Left kidney (tissue), 1 donor: ENCODE measurements at regions not wholly inside any gene's neighbourhood (a gene's known extent, or its start where the extent isn't known, plus 50 kb on each side); places are given as distances from the start of the nearest gene placed in this dataset.

Source experiments
- DNase-seq: peaks from one replicate; pipeline ENCODE4 v3.0.0-alpha.2; 2013

DNA sequence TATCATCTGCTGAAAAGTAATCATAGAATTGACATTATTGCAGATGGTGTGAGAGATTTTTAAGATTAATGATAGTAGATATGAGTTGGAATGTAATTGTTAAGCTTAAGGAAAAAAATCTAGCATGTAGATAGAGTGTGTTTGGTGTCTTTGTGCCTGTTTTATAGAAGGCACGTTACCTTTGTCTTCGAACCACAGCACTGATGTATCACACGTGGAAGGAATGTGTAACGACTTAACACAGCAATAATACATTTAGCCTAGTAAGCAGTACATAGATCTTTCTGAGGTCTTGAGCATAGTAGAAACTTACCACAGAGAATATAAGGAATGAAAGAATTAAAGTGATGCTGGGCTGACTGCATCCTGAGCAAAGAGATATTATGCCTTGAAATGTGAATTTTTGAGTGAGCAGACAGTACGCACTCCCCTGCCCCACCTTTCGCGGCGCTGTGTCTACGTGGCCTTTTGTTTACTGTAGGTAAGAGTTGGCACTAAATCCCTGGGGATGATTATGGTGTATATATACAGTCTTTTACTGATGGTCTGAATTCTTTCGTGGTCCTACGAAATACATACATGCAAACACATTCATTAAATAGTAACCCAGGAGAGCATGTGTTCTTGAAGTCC lies 217.6 kb upstream of the TOPAZ1 start:
- no peak for DNase-seq

DNA sequence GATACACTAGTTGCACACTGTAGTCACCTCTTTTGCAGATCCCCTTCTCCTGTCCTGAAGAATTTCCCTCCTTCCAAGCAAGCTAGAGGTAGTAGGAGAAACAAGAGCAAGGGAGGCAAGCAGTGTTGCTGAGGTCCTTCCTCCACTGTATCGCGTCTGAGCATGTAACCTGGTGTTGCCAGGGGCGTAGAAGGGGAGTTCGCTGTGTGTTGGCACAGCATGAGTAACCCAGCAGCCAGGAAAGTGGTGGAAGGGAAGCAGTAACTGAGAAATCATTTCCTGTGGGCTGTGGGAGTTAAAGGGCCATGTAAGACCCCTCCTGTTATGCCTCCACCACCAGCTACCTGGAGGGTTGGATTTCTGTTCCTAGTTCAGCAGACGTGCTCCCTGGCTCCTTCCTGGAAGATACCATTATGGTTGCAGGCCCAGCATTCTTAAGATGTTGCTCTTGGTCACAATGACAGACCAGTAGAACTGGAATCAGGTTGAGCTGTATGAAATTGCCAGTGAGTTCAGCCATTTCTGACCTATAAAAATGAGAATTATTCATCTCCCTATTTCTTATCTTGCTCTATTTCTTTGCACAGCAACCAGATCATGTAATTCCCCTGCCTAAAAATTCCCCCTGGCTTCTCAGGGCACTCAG lies 215.3 kb upstream of the TOPAZ1 start:
- DNase-seq, result no peak

DNA sequence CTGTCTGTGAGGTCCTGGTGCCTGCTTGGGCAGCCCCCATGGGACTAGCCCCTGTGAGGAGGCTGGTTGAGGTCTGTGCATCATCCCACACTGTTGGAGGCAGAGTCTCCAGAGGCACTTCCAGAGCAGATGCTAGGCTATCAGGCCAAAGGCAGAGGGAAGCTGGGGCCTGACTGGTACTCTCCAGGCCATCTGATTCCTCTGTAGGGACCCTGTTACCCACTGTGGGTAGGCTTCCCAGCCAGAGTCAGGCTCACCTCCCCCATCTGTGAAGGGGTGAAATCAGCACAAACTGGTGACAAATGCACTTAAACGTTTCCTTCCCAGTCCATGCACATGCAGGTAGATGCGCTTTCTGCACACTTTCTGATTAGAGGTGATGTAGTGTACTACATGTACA lies 212.6 kb upstream of the TOPAZ1 start:
- no peak for DNase-seq

DNA sequence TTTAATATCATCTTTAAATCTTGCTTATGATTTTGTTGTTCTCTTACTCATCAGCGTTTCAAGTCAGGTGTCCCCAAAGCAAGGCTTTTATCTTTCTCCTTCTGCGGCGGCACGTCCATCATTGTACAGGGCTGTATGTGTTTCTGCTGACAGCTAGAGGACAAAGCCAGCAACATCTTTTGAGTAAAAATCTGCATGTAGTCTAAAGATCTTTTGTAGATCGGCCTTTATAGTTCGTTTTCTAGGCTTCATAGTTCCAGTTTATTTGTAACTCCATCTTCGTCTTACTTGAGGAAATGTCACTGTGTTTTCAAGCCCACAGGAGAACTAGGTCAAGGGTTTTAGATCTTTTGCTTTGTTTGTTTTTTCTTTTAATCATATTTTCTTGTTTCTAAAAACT lies 211.4 kb upstream of the TOPAZ1 start:
- DNase-seq, result no peak

DNA sequence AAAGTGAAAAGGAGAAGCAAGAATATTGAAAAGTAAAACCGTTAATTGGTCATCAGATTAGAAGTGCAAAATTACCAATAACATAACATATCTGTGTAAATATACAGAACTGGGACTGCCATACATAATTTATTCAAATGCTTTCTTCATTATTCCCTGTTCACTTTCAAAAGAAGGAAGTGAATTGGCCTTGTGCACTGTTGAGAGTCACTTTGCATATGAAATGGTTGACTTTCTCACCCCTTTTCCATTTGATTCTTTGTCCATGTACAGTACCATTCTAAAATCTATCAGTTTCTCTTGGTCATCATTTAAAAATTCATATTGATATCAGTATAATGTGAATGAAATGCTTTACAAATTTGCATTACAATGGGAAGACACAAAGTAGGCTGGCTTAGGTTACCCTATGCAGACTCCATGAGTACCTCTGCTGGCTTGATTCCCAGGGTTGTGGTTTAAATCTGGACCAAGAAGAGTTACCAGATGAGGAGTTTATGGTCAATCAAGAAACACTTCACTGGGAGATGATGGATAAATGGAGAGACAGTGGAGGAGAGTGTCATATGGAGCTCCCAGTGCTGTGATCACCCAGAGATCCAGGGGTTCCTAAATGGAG lies 210.9 kb upstream of the TOPAZ1 start:
- no peak for DNase-seq

DNA sequence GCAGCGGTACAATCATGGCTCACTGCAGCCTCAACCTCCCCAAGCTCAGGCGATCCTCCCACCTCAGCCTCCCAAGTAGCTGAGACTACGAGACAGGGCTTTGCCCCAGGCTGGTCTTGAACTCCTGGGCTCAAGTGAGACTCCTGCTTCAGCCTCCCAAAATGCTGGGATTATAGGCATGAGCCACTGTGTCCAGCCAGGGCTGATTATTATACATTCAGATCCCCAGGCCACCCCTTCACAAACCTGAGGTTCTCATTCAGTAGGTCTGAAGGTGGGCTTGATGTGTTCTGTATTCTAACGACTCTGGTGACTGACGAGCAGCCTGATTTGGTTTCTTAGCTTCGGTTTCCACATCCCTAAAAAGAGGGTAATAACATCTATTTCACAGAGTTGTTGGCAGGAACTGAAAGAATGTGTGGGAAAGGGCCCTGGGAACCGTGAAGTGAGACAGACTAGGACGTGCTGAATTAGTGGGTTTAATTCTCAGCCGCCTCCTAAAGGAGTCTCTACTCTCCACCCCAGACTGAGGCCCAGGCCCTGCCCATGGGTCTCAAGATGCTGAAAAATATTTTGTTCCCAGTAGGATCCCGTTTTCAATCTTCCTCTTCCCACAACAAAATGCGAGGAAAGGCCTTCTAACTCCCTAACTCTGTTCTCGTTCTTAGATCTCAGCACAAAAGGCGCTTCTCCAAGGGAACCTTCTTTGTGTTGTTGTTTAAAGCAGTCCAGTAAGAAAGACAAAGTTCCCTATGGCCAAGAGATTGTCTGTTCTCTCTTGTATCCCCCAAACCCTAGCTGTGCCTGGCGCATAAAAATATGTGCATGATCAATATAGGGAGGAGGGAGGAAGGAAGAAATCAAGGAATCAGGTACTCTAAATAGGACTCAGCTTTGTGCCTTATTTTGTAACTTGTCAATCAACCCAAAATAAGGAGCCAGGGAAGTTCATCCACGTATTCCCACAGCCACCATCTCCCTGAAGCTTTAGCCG lies 210.0 kb upstream of the TOPAZ1 start:
- DNase-seq, result no peak

DNA sequence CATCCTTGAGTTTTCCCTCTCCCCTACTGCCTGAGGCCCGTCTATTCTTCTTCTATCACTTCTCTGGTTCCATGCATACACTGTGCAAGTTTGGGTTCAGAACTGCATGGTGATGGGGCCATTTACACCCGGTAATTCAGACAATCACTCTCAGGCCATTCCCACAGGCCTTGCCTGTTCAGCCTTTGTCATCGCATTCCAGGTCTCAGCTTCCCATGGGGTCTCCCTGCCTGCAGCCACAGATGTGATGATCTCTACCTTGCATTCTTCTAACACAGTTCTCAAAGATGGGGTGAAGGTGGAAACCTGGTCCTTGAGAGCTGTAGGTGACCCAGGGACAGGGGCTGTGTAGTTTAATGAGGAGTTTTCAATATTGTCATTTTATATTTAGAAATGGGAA lies 209.2 kb upstream of the TOPAZ1 start:
- no peak for DNase-seq

DNA sequence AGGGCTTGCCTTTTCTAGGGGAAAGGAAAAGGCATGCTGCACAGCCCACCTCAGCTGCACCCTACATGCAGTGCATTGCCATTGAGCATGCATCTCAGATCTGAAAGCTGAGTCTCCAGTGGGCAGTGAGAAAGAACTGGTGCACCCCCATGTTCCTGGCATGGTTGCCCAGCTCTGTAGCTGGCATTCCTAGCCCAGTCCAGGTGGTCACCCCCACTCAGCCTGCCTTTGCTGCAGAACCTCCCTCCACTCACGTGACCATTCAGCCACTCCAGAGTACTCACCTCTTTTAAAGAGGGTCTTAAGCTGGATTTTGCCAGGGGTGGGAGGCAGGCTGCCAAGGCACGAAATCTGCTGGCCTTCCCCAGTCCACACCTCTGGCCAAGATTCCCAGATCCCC lies 208.6 kb upstream of the TOPAZ1 start:
- no peak for DNase-seq

DNA sequence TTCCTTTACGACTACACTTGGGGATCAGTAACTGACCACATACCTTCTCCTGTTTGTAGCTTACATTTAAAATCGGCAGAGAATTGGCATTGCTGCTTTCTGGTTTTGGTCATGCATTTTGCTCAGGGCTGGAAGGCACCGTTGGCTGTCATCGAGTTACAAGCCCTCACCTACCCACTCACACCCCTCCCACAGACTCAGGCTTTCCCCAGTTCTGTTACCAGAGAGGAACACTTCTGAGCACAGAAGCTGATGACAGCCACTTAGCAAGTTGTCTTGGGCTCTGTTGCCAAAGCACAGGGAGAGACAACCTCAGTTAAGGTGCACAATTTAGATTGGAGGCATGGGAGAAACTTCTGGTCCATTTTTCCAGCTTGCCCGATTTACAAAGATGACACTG lies 204.8 kb upstream of the TOPAZ1 start:
- DNase-seq, result no peak

DNA sequence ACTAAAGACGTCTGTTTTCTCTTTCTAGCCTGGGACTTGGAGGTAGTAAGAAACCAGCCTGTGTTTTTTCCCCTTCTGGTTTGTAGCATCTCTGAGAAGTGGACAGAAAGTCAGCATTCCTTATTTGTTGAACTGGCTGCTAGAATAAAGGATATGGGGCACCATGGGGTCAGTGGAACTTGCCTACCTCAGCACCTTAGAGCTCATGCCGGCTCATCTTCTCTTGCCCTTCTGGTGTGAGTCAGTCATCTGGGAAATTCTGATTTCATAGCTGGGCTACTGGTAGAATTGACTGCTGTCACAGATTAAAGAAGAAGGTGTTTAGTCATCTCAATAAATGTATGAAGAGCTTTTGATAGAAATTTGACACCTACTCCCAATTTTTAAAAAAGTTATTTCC lies 202.7 kb upstream of the TOPAZ1 start:
- DNase-seq, result no peak

DNA sequence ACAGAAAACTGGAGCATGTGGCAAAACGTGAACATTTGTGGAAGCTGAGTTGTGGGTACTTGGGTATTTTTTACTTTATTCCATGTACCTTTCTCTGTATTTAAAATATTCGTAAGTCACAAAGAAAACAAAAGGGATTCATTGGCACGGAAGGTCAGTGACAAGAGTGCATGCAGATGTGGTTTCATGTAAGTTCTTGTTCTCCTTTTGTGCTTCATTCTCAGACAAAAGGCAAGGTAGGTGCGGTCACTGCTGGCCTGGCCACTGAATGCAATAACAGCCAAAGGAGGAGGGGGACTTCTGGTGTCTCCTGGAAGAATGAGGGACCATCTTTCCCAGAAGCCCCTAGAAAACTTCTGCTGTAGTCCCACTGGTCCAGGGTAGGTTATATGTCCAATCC lies 200.0 kb upstream of the TOPAZ1 start:
- DNase-seq, result no peak

DNA sequence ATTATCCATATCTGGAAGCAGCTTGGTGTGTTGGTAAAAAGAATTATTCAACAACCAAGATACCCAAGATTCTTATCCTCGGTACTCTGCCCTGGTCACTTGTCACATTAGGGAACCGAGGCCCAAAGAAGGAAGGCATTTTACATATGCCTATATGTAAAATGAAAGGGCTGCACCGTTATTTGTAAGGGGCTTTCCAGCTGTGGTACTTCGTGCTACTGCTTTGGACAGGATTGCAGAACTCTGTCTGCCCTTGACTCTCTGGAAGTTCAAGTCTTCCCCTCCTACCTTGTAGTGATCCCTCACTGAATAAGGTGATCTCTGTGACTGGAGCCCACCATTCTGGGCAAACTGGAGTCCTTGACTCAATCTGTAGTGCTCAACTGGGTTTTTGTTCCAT lies 198.9 kb upstream of the TOPAZ1 start:
- no peak for DNase-seq

DNA sequence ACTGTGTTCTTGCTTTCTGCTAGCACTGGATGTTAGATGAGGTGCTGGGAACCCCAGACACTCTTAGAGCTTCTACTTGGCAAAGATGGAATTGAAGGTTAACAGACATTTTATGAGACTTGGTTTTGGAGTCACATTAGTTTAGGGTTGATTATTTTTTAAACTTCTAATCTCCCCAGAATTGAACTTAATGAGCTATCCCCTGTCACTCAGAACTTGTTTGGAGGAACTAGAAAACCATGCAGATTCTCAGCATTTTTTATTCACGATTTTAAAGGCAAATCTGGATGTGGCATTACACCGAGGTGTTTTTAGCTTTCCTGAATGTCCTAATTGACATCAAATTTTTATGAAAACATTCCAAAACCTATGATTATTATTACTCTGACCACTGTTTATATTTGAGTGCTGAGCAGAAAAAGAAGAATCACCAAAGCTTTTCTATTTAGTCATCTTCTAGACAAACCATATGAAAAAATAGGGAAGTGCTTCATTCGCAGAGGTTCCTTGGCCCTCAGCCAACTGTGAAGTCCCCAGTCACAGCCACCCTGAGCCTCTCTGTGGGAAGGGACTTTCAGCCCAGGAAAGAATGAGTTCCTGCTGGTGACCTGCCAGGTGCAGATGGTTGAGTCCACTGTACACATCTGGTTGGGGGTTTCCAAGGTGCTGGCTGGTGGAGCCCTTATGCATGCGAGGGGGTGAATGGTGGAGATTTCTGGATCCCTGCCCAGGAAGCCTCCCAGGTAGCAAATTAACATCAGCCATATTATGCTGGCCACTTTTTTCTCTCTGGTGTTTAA lies 196.0 kb upstream of the TOPAZ1 start:
- no peak for DNase-seq

DNA sequence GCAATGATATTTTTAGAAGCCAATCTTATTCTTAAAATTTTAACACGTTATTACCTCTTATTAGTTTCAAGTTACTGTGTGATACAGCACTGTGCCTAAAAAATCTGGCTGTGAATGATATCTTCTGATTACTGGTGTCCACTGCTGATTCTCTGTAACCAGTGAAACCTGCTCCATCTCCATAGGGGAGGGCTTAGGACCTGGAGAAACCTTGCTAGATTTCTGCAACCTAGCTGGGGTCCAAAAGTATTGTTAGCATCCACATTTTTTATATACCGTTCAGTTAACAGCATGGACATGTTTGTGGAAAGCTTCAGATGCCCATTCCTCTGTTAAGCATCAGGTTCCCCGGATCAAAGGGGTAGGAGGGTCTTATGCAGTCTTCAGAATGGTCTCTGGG lies 193.9 kb upstream of the TOPAZ1 start:
- DNase-seq, result no peak

DNA sequence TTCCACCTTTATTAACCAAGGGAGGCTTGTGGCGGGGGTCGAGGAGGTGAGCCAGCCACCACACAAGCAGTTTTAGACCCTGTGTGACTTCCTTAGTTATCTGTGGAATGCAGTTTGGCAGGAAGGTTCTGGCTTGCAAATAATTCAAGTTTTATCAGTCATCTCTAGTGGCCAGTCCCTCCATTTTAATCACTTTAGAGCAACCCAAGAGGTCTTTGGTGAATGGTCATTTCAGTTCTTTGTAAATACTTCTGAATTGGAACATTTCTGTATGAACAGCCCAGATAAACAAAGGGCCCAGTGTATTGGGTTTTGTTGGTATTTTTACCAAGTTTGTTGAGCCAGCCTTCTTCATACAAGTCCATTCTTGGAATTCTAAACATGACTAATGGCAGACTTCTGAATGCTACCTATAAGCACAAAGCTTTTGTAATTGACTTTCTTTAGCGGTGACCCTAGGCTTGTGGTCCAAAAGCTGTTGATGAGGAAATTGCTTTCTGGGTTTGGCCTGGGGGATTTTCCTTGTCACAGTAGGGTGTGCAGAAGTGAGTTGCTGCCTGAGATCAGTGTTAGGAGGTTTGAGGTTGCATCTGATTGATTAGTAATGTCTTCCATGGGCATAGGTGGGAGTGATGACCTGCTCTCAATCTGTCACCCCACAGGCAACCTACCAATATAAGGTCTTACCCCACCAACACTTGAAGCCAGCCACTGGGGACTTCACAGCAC lies 193.3 kb upstream of the TOPAZ1 start:
- DNase-seq, result no peak

DNA sequence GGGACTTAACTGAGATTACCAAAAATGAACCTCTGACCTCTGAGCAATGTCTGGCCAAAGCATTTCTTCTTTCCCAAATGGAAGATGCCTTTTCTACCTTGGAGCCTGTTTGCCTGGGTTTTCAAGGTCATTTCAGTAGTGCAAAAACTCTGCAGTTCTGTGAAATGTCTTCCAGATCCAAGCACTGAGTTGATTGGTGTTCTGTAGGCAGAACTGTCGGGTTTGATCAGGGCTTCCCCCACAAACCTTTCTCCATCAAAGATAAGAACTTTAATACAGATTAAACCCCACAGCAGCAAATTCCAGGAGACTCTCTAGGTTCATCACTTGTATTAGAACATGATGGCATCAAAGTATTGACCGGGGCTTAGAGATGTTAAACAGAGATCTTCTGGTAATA lies 192.7 kb upstream of the TOPAZ1 start:
- DNase-seq, result no peak

DNA sequence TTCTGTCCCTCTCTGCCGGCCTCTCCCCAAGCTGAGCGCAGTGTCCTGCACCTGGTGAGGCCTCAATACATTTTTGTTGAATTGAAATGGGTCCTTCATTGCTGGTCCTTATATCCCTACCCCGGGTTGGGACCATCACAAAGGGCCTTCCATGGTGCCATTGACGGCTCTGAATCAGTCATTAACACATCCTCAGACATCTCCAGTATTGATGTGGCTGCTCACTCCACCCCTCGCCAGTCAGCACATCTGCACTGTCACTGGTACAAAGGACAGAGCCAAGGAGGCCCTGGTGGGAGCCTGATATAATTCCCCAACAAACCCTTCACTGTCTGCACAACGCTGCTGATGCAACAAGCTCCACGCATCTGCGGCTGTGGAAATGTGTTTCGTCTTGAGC lies 191.6 kb upstream of the TOPAZ1 start:
- DNase-seq, result no peak

DNA sequence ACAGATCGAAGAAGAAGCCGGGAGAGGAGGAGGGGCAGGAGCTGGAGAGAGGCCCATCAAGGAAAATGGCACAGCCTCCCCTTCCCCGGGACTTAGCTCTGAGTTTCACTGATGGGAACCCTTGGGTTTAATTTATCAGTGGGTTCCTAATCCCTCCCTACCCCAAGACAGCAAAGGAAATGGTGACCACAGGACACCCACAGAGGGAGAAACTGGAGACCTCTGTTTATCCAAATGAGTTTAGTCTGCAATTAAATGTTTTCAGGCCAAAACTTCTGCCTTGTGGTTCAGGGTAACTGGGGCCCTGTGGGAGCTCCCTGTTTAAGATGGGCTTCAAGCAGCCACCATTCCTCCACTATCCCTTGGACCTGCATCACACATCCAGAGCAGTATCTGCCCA lies 190.8 kb upstream of the TOPAZ1 start:
- DNase-seq, result no peak

DNA sequence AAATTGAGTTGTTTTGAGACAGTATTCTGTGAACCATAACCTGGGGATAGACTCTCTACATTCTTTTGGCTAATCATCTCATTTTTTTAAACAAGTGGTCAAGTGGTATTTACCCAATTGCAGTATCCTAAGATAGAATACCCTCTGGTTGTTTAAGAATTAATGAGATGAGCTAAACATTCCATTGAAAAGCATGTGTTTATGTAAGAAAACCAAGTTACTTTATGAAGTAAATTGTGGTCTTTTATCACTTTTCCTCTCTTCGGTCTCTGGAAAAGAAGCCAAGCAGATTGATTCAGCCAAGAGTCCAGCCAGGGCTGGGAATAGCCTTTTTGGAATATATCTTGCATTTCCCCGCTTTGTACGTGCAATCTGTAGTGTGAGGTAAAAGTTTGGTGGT lies 185.7 kb upstream of the TOPAZ1 start:
- no peak for DNase-seq

DNA sequence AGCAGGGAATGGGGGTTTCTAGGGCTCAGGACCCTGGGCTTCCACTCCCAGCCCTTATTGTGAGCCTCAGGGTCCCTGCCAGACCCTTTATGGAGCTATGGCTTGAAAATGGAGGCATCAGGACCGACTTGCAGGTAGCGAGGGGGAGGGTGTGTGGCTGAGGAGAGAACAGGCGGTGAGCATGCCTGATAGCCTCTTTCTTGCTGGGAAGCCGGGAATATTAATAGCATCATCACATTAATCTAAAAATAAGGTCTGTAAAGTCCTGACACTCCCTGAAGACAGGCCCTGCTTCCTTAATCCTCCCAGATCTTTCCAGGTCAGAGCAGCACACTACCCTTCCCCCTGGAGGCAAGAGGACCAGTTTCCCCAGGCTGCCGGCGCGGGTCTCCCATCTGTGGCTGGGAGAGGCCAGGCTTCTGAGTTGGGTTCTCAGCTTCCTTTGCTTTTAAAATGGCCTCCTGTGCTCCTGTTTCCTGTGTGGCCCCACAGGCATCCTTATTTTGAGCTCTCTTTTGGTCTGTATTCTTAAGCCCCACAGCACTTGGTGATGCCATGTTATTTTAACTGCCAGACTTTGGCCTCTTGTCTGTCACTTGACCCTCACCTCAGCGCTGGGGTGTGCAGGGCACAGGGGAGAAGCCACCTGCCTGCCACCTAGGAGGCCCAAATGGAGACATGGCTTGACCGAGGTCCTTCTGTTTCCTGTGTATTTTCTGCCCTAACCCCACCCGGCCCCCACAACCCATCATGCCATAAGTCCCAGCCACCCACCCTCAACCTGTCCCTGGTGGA lies 185.0 kb upstream of the TOPAZ1 start:
- DNase-seq, result no peak
